SK-N-SH treated with all-trans-retinoic acid at 6 μM for 48 hours (cell line): ENCODE measurements at regions not wholly inside any gene's neighbourhood (a gene's known extent, or its start where the extent isn't known, plus 50 kb on each side); places are given as distances from the start of the nearest gene placed in this dataset.

Source experiments
- ARNTL ChIP-seq: fragments of 450-650 bp; formaldehyde crosslinking; IDR thresholded peaks from 2 replicates; pipeline ENCODE4 v1.5.0; 2020; ENCODE audit warnings: low read depth, mild to moderate bottlenecking, moderate library complexity, borderline replicate concordance
- ISL1 ChIP-seq: fragments of 250-450 bp; sonication (Bioruptor Pico); IDR thresholded peaks from 2 replicates; pipeline ENCODE4 v2.1.2; 2022; ENCODE audit warnings: mild to moderate bottlenecking, moderate library complexity
- OSR1 ChIP-seq: fragments of 250-450 bp; sonication (Bioruptor Pico); IDR thresholded peaks from 2 replicates; pipeline ENCODE4 v1.8.0; 2022; ENCODE audit warnings: moderate library complexity, mild to moderate bottlenecking, inconsistent platforms
- PPARA ChIP-seq: fragments of 250-450 bp; sonication (Bioruptor Pico); IDR thresholded peaks from 2 replicates; pipeline ENCODE4 v1.5.0; 2020; ENCODE audit warnings: mild to moderate bottlenecking, borderline replicate concordance
- ZC3H10 ChIP-seq: fragments of 250-450 bp; sonication (Bioruptor Pico); IDR thresholded peaks from 2 replicates; pipeline ENCODE4 v1.5.1; 2021; ENCODE audit warnings: mild to moderate bottlenecking, moderate library complexity
- ZFP3 ChIP-seq: fragments of 250-450 bp; sonication (Bioruptor Pico); IDR thresholded peaks from 2 replicates; pipeline ENCODE4 v1.5.0; 2020; ENCODE audit warnings: mild to moderate bottlenecking, moderate library complexity
- ZFP30 ChIP-seq: fragments of 450-650 bp; formaldehyde crosslinking; IDR thresholded peaks from 2 replicates; pipeline ENCODE4 v1.5.0; 2022; ENCODE audit warnings: mild to moderate bottlenecking, moderate library complexity
- ZNF565 ChIP-seq: fragments of 450-650 bp; formaldehyde crosslinking; conservative IDR thresholded peaks from 2 replicates; pipeline ENCODE4 v1.5.0; 2020; ENCODE audit warnings: low read depth, mild to moderate bottlenecking, moderate library complexity
- ZNF70 ChIP-seq: fragments of 450-650 bp; formaldehyde crosslinking; IDR thresholded peaks from 2 replicates; pipeline ENCODE4 v1.5.0; 2020; ENCODE audit warnings: mild to moderate bottlenecking, moderate library complexity
- ZNF8 ChIP-seq: fragments of 450-650 bp; formaldehyde crosslinking; IDR thresholded peaks from 2 replicates; pipeline ENCODE4 v1.5.0; 2020; ENCODE audit warnings: mild to moderate bottlenecking, moderate library complexity
- TF ChIP-seq, protein P1 (sequence below): fragments of 250-450 bp; sonication (Bioruptor Pico); IDR thresholded peaks from 2 replicates; pipeline ENCODE4 v1.5.1; 2021; ENCODE audit warnings: mild to moderate bottlenecking, moderate library complexity
- TF ChIP-seq, protein P2 (sequence below): fragments of 250-450 bp; sonication (Bioruptor Pico); IDR thresholded peaks from 2 replicates; pipeline ENCODE4 v1.5.1; 2020; ENCODE audit warnings: low read depth, mild to moderate bottlenecking, moderate library complexity
- TF ChIP-seq, protein P3 (sequence below): fragments of 250-450 bp; sonication (Bioruptor Pico); IDR thresholded peaks from 2 replicates; pipeline ENCODE4 v1.8.0; 2021; ENCODE audit warnings: low read depth, mild to moderate bottlenecking, moderate library complexity, borderline replicate concordance

DNA sequence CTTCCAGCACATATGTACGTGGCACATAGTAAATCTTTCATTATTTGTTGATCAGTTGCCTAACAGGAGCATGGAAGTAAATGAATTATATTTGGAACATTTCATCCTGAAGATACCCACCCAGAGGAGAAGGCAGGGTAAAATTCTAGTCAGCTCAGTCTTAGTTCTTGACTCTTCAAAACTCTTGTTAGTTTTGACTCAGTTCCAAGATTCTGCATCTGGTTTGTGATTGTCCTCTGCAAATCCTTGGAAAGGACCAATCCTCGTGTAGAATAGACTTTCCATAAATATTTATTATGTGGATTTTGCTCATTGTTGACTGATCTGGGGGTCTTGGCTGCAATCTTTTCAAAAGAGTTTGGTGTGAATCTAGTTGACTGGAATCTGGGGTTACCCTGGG is 257.5 kb upstream of the FAT1 start:
- TF ChIP-seq ISL1: no peak
- TF ChIP-seq ZNF70 (CRISPR knock-in tag): no peak
- TF ChIP-seq ZFP3: no peak
- TF ChIP-seq ZNF8 (CRISPR knock-in tag): no peak
- no peak for TF ChIP-seq ZFP30 (CRISPR knock-in tag)
- no peak for TF ChIP-seq ZNF565 (CRISPR knock-in tag)
- TF ChIP-seq OSR1 (CRISPR knock-in tag): no peak
- TF ChIP-seq, protein P1, sequence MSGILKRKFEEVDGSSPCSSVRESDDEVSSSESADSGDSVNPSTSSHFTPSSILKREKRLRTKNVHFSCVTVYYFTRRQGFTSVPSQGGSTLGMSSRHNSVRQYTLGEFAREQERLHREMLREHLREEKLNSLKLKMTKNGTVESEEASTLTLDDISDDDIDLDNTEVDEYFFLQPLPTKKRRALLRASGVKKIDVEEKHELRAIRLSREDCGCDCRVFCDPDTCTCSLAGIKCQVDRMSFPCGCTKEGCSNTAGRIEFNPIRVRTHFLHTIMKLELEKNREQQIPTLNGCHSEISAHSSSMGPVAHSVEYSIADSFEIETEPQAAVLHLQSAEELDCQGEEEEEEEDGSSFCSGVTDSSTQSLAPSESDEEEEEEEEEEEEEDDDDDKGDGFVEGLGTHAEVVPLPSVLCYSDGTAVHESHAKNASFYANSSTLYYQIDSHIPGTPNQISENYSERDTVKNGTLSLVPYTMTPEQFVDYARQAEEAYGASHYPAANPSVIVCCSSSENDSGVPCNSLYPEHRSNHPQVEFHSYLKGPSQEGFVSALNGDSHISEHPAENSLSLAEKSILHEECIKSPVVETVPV (CRISPR knock-in tag): no peak
- no peak for TF ChIP-seq ARNTL
- TF ChIP-seq PPARA (CRISPR knock-in tag): no peak
- no peak for TF ChIP-seq ZC3H10 (CRISPR knock-in tag)
- TF ChIP-seq, protein P2, sequence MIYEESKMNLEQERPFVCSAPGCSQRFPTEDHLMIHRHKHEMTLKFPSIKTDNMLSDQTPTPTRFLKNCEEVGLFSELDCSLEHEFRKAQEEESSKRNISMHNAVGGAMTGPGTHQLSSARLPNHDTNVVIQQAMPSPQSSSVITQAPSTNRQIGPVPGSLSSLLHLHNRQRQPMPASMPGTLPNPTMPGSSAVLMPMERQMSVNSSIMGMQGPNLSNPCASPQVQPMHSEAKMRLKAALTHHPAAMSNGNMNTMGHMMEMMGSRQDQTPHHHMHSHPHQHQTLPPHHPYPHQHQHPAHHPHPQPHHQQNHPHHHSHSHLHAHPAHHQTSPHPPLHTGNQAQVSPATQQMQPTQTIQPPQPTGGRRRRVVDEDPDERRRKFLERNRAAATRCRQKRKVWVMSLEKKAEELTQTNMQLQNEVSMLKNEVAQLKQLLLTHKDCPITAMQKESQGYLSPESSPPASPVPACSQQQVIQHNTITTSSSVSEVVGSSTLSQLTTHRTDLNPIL (CRISPR knock-in tag): no peak
- TF ChIP-seq, protein P3, sequence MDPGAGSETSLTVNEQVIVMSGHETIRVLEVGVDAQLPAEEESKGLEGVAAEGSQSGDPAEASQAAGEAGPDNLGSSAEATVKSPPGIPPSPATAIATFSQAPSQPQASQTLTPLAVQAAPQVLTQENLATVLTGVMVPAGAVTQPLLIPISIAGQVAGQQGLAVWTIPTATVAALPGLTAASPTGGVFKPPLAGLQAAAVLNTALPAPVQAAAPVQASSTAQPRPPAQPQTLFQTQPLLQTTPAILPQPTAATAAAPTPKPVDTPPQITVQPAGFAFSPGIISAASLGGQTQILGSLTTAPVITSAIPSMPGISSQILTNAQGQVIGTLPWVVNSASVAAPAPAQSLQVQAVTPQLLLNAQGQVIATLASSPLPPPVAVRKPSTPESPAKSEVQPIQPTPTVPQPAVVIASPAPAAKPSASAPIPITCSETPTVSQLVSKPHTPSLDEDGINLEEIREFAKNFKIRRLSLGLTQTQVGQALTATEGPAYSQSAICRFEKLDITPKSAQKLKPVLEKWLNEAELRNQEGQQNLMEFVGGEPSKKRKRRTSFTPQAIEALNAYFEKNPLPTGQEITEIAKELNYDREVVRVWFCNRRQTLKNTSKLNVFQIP (CRISPR knock-in tag): no peak
